ENCODE measurements at regions not wholly inside any gene's neighbourhood (a gene's known extent, or its start where the extent isn't known, plus 50 kb on each side); places are given as distances from the start of the nearest gene placed in this dataset.

DNA sequence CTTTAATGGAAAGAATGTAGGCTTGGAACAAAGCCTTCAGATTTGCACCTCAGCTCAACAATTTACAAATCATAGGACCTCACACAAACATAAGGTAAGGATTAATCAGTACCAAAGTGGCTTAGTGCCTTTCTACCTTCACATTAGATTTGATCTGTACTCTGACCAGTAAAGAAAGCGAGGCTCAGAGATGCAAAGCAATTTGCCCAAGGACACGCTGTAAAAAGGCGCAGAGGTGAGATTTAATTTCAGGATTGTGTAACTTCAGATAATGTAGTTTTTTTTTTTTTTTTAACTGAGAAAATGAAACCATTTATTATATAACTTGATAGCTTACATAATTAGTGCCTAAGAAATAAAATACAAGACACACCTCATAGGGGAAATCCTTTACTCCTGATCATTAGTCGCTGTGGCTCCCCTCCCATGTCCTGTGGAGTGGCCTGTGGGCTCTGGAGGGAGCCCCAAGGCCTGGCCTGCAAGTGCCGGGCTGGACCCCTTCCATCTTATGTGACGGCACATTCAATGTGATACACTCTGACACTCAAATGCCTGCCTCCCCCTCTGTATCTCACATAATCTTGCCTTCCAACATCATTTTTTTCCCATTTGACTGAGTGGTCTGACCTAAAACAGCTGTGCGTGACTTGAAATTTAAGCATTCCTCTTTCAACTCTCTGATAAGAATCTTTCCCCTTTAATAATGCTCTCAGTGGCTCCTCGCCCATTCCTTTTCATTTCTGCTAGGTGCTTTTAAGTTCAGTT, 426.5 kb upstream of the DAB1 start:
- ATAC-seq = no peak

DNA sequence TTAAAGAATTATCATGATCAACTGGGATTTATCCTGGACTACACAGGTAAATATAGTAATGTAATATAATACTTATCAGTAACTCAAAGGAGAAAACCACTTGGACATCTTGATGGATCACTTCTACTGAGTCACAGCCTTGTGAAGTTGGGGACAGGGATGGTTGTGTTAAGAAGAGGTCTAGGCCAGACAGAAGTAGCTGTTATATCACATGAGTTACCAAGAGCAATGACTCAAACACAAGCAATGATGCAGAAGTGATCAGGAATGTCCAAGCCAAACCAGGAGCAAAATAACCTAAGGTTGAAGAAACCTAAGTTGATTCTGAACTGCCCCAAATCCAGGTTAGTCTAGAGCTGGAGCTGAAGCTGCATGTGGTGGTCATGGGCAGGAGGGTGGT, 424.5 kb upstream of the DAB1 start:
- no peak for ATAC-seq

- ATAC-seq = no peak
Measured at GRCh38 chr1:57845041-57845440, 421.2 kb upstream of the DAB1 start.

- no peak for ATAC-seq
Measured at GRCh38 chr1:57844382-57844980, 420.6 kb upstream of the DAB1 start.

DNA sequence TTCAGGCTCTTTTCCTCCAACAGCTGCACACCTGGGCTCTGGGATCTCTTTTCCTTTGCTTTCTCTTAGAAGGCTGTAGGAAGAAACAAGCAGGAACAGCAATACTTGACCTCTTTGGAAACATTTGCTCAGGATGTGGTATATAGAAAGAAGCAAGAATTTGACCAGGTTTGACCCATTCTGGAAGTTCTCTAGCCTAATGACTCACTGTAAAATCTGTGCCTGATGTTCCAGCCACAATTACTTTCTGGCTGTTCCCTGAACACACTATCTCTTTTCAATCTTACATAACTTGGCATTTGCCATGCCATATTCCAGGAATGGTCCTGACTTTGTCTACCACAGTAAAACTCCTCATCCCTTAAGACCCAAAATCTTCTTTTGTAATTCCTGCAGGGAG, 419.9 kb upstream of the DAB1 start:
- no peak for ATAC-seq

DNA sequence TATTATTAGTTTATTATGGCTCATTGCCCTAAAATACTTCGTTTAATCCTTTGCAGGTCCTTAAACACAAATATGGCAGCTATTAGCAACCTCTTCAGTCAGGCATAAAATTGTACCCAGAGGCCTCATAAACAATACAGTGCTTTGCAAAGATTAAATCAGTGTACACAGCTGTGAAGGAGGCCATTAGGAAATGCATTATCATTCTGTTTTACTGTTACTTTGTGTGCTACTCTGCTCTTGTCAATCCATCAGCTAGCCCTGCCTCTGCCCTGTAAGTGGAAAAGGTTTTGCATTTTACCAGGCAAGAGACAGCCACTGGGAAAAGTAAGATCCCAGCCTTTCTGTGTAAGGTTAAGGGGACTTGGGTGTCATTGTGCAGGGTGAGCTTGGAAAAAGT, 415.7 kb upstream of the DAB1 start:
- ATAC-seq = no peak

DNA sequence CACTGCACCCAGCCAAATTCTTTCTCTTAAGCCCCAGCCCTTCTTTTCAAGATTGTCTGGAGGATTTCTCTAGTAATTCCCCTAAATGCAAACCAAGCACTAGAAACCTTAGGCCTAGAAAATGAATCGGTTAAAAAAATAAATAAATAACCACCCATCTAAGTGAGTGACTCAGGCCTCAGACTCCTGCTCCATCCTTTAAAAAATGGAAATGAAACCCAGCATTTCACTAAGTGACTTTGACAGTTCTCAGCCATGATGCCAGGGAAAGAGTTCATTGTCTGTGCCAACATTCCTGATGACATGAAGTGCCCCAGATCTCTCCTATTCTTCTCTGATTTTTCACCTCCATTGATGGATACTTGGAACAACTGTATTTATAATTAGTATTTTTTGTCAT, 415.2 kb upstream of the DAB1 start:
- ATAC-seq = no peak

DNA sequence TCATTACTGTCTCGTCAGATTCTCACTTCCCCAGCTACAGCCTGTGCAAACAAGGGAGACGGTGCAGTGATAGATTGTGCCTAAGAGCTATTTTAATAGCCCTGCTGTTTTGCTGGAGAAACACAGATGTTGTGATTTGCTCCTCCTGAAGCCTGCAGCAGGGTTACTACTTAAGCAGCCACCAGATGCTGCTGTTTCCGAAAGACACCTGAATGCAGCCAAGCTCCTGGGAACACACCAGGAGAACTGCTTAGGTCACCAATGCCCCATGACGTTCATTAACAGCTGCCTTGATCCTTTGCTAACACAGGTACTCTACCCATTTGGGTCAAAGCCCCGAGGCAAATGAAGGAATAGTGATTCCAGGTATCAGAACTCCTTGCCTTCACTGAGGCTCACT, 411.8 kb upstream of the DAB1 start:
- ATAC-seq = no peak

DNA sequence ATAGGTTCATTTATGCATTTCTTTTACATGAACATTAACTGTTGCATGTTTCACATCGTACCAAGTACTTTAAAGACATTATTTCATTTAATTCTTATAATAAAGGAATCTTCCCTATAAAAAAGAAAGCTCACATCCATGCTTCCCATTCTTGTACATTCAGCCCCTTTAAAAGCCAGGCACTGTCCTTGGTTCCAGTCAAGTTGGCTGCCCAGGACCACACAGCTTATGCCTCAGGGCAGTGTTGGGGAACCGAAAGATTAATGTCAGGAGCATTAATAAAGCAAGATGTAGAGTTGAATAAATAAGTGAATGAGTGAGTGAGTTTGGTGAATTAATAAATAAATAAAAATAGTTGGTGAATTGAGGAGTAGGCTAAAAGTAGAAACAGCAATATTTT, 409.4 kb upstream of the DAB1 start:
- ATAC-seq = no peak

- no peak for ATAC-seq
Measured at GRCh38 chr1:57832612-57833011, 408.8 kb upstream of the DAB1 start.

DNA sequence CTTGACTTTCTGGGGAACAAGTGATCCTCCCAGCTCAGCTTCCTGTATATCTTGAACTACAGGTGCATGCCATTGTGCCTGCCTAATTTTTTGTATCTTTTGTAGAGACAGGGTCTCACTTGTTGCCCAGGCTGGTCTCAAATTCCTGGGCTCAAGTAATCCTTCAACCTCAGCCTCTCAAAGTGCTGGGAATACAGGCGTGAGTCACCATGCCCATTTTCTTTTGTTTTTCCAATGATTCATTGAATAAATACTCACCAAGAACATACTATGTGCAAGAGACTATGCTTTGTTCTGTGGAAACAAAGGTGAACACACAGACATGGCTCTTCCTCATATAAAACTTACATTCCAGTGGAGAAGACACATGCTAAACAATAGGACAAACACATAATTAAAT, 407.8 kb upstream of the DAB1 start:
- ATAC-seq = no peak

DNA sequence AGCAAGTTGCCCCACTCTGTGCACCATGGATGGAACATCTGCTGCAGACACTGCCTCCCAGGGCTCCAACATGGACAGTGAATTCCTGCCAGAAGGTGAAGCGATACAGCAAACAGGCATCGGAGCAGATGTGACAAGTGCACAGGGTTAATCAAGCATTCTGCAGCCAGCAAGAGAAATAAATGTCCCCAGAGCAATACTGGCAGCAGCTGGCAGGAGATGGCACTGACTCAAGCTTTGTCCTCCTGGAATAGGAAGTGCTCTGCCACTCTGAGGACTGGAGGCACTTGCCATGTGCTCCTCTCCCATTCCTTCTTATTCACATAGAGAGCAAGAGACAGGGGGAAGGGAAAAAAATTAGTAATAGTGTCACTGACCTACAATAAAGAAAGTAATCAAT, 402.7 kb upstream of the DAB1 start:
- no peak for ATAC-seq

DNA sequence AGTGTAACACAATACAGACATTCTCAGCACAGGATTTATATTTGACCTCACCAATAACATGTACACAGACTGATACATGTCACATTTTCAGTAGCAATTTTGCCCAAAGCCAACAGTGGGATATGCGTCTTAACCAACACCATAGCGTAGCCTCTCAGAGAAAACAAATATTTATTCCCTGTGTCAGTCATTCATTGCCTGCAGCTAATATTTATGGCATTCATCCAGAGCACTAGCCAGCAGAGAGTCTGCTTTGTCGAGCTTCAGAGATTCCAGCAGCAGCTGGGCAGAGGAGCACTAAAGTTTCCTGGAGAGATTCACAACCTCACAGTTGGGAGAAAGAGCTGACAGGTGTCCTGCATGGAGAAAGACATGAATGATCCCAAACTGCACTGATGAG, 400.7 kb upstream of the DAB1 start:
- ATAC-seq = no peak

GRCh38 chr1:57820356-57821095, 396.7 kb upstream of the DAB1 start:
- no peak for ATAC-seq

GRCh38 chr1:57819893-57820292, 396.0 kb upstream of the DAB1 start:
- ATAC-seq = no peak

GRCh38 chr1:57803586-57803985, 379.7 kb upstream of the DAB1 start:
- ATAC-seq = no peak

- ATAC-seq = no peak
Measured at GRCh38 chr1:57800376-57800775, 376.5 kb upstream of the DAB1 start.

DNA sequence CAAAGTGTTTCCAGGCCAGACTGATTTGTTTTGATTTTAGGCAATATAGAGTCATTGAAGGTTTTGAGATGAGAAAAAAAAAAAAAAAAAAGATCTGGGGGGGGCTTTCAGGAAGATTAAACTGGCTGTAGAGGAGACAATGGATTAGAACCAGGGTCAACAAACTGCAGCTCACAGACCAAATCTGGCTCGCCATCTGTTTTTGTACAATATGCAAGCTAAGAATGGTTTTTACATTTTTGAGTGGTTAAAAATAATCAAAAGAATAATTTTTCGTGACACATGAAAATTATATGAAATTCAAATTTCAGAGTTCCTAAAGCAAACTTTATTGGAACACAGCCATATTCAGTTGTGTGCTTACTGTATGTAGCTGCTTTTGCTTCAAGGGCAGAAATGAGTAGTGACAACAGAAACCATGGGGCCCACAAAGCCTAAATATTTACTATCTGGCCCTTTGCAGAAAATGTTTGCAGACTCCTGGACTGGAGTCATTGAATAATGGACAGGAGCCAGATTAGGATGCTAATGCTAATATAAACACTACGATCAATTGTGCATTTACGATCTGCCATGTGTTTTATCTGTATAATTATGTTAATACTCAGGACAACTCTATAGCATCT, 375.7 kb upstream of the DAB1 start:
- ATAC-seq = no peak

DNA sequence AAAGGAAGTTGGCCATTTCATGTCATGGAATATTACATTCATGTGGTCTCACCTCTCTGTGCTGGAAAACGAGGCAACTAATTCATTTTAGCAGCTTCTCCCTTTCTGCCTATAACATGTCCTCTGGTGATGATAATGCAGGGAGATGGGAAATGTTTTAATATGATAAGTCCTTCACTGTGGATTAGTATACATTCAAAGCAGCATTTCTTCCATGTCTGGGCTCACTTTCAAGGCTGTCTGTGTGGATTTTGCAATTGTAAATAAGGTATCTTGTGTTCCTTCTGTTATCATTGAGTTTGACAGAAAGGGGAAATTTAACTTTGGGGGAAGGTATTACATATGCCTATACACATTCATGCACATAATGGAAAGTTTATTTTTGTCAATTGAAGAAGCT, 374.7 kb upstream of the DAB1 start:
- no peak for ATAC-seq

GRCh38 chr1:57797084-57797483, 373.2 kb upstream of the DAB1 start:
- ATAC-seq = no peak

DNA sequence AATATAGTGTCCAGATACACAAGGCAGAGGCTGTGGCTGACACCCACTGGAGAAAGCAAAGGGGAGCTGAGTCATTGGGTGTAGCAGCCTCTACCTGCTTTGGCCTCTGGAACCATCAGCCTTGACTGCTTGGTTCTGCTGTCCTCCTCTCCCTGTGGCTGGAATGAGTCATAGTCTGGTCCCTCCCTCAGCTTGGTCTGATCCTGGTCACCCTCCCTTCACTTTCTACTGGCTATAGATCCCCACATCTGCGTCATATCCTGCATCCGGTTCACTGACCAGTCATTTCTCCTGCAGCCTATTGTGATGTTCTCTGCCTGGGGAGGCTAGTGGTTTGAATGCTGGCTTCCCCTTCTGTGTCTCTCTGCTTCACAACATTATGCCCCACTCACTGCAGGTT, 372.8 kb upstream of the DAB1 start:
- ATAC-seq = no peak

DNA sequence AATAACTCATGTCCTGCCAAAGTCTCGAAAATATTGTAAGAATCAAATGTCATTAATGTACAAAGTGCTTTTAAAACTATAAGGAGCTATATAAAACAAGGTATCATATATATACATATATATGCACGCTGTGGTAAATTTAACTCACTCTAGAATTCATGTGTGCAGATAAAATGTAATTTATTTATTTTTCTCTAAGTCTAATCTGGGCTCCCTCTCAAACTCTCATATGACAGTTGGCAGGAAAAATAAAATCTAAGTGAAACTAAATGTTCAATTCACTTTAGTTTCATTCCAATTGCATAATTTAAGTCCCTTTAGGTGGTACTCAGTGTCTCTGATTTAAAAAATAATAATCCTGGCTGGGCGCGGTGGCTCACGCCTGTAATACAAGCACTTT, 372.0 kb upstream of the DAB1 start:
- no peak for ATAC-seq

DNA sequence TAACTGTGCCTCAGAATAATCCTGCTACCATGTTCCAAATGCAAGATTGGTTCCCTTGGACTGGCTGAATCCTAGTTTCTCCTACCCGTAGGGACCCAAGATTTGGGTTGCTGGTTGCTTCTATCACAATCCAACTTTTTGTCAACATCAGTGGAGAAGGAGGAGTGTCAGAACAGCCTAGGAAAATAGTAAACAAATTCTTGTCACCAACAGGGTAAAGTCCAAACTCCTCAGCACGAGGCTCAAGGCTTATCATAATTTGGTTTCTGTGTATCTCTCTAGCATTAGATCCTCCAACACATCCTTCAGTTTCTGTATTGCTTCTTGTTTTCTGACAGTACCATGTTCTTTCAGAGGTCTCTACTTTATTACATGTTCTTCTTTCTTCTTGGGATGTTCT, 370.2 kb upstream of the DAB1 start:
- ATAC-seq = no peak

GRCh38 chr1:57791497-57791896, 367.6 kb upstream of the DAB1 start:
- no peak for ATAC-seq
